ENCODE measurements at regions not wholly inside any gene's neighbourhood (a gene's known extent, or its start where the extent isn't known, plus 50 kb on each side); places are given as distances from the start of the nearest gene placed in this dataset.

GRCh38 chr10:29957907-29958331 is 101.5 kb downstream of the JCAD start:
- peaks cover 0 to 2% of the 10 kb centered on the region in 2 experiments; a peak in 1 of 5 replicates for H3K9me3 Mint-ChIP-seq
- no peak overlapping the region for H3K4me2 ChIP-seq (ENCODE audit: insufficient read depth, insufficient read length, low read length)
- H3K27ac Mint-ChIP-seq: no peak overlapping the region
- no peak overlapping the region for H3K4ac ChIP-seq (ENCODE audit: low read depth, low read length)
- H3K4me1 Mint-ChIP-seq: peaks cover 0 to 8% of the 10 kb centered on the region in 2 experiments; a peak in 2 of 4 replicates
- no peak overlapping the region for H3K18ac ChIP-seq (ENCODE audit: insufficient read length, low read depth, low read length)
- H4K20me1 ChIP-seq (ENCODE audit: control insufficient read depth, insufficient read depth, insufficient read length): no peaks in the 10 kb centered on the region
- no peak overlapping the region for H4K5ac ChIP-seq (ENCODE audit: insufficient read length, low read depth, low read length)
- no peak overlapping the region for H2AK5ac ChIP-seq (ENCODE audit: insufficient read length, low read length)
- no peaks in the 10 kb centered on the region for H3K79me1 ChIP-seq (ENCODE audit: insufficient read depth, low read depth, low read length, poor library complexity, severe bottlenecking)
- no peak overlapping the region for H3K14ac ChIP-seq (ENCODE audit: insufficient read depth, low read length)
- TF ChIP-seq CTCF (conservative IDR thresholded peaks at IDR 0.05): no peak
- no peaks in the 10 kb centered on the region; the same call in 1 of the 2 replicates for H3K27me3 Mint-ChIP-seq (ENCODE audit: low read depth)
- H3K23ac ChIP-seq (ENCODE audit: insufficient read length, low read depth, low read length): no peak overlapping the region
- H3K4me1 ChIP-seq (ENCODE audit: insufficient read depth, low read length): no peaks in the 10 kb centered on the region
- no peak overlapping the region for H3T11ph ChIP-seq (ENCODE audit: low read length)
- H3K27ac ChIP-seq (ENCODE audit: insufficient read length, low read depth, low read length): no peak overlapping the region
- H2BK15ac ChIP-seq (ENCODE audit: low read depth, low read length): no peak overlapping the region
- H2BK120ac ChIP-seq (ENCODE audit: low read depth, low read length, poor library complexity, severe bottlenecking): no peak overlapping the region
- no peaks in the 10 kb centered on the region for H3K79me2 ChIP-seq (ENCODE audit: insufficient read depth, low read length)
- WGBS (ENCODE audit: extremely low coverage, insufficient read length, low lambda C conversion rate): no CpG with 5 or more reads among the region's 4 CpGs
- H3K9ac ChIP-seq (ENCODE audit: extremely low read depth, insufficient read length, low read length): no peak overlapping the region
- no peaks in the 10 kb centered on the region for H3K9me3 ChIP-seq (ENCODE audit: control insufficient read depth, low read depth, low read length)
- H2BK5ac ChIP-seq (ENCODE audit: insufficient read length, low read length): no peak overlapping the region
- no peak overlapping the region for H2BK12ac ChIP-seq (ENCODE audit: insufficient read length, low read depth, low read length)
- H3K23me2 ChIP-seq (ENCODE audit: insufficient read length, low read depth, low read length, poor library complexity, severe bottlenecking): no peaks in the 10 kb centered on the region
- H3K4me3 Mint-ChIP-seq: no peak overlapping the region
- no peak overlapping the region for H3K56ac ChIP-seq (ENCODE audit: insufficient read length, low read depth, low read length)
- no peaks in the 10 kb centered on the region for H3K27me3 ChIP-seq (ENCODE audit: insufficient read depth, low read length)
- DNase-seq: no peak
- no peak overlapping the region for H2BK20ac ChIP-seq (ENCODE audit: low read depth, low read length, poor library complexity, severe bottlenecking)
- H4K8ac ChIP-seq (replicated peaks; ENCODE audit: insufficient read length, low read depth, low read length): no peak overlapping the region
- no peak overlapping the region for H2AFZ ChIP-seq (ENCODE audit: low read length)
- H3K36me3 Mint-ChIP-seq (ENCODE audit: insufficient read depth in 1 of 3, low read depth in 3 of 3): no peaks in the 10 kb centered on the region
- no peak overlapping the region for H4K91ac ChIP-seq (ENCODE audit: insufficient read length, low read depth, low read length)
